ENCODE measurements at regions not wholly inside any gene's neighbourhood (a gene's known extent, or its start where the extent isn't known, plus 50 kb on each side); places are given as distances from the start of the nearest gene placed in this dataset.
"Not testable (repeated sequence)": the region's sequence is repeated elsewhere in the genome, so short reads cannot be mapped to it uniquely, and the experiment has no call there.

DNA sequence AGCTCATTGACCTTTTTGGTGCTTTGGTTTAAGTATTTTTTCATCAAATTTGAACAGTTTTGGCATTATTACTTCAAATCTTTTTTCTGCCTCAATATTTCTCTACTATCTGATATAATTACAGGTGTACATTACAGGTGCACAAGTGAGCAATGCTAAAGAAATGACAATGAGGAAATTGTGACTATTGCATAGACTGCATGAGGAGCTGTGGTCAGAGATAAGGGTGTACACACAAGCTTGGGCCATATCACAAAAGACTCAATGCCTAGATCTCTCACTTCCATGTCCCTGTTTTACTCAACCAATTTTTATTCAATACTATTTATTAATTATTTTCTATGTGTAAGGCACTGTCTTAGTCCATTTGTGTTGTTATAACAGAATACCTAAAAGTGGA, 251.0 kb upstream of the UBASH3B start:
- DNase-seq (ENCODE audit: low read depth in 3 of 3, low spot score in 1 of 3): no peak

DNA sequence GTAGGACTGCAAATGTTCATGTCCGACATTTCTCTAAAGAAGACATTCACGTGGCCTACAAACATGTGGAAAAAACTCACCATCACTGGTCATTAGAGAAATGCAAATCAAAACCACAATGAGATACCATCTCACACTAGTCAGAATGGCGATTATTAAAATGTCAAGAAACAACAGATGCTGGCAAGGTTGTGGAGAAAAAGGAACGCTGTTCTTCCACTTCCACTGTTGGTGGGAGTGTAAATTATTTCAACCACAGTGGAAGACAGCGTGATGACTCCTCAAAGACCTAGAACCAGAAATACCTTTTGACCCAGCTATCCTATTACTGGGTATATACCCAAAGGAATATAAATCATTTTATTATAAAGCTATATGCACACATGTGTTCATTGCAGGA, 253.9 kb upstream of the UBASH3B start:
- DNase-seq (ENCODE audit: low read depth in 3 of 3, low spot score in 1 of 3): not testable (repeated sequence)

DNA sequence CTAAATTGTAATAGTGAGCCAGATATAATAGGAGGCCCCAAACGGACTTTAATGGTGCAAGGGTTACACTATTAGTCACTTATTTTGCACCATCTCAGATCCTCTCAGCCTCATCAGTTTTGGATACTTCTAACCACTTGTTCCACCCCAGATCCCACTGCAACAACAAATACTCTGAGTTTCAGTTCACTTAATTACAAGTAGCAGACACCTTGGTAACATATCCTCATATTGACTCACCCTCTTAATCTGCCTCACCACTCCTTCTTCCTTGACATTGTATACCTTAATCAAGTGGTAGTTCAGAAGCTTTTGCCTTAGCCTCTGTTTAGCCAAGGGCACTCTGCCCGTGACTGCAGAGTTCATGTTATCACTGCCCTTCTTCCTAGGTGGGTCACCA, 256.1 kb upstream of the UBASH3B start:
- no peak for DNase-seq (ENCODE audit: low read depth in 3 of 3, low spot score in 1 of 3)

DNA sequence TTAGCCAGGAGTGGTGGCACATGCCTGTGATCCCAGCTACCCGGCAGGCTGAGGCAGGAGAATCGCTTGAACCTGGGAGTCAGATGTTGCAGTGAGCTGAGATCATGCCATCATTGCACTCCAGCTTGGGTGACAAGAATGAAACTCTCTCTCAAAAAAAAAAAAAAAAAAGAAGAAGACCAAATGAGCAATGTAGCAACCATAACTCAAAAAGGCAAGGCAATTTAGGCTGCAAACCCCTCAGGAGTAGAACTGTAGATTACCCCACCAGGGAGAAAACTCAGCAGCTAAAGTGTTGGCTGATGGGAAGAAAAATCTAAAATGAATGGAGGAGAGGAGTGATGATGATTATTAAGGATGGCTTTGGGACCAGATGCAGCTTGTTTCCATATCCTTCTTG, 256.7 kb upstream of the UBASH3B start:
- no peak for DNase-seq (ENCODE audit: low read depth in 3 of 3, low spot score in 1 of 3)

DNA sequence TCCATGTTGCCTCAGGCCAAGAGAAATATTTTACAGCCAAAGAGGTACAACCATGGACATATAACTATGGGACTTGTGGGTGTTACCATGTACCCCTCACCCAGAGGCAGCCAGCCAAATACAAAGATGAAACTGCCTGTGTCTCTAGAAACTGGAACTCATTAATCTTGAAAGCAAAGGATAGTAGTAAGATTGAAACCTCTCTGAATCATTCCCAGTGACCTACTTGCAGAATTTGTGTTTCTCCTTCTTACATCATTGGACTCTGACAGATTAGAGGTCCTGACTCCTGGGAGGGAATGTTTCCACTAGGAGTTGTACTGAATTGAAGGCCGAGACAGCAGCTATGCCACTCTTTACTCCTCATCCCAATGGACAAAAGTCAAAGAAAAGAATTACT, 257.4 kb upstream of the UBASH3B start:
- no peak for DNase-seq (ENCODE audit: low read depth in 3 of 3, low spot score in 1 of 3)

DNA sequence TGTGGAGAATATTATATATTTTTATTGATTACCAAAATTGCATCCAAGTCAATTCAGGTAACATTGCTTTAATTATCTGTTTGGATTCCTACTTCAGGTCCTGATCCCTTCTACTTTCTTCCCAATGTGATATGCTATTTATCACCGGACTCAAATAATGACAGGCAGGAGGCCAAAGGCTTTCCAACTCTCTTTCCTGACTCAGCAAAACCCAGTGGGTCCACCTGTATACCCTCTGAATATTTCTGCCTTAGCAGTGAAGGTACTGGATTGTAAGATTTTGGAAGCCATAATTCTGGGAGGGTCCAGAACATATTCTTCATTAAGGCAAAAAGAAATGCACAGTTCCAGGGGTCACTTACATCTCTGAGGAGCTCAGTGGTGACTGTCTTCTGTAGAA, 260.2 kb upstream of the UBASH3B start:
- DNase-seq (ENCODE audit: low read depth in 3 of 3, low spot score in 1 of 3): no peak

DNA sequence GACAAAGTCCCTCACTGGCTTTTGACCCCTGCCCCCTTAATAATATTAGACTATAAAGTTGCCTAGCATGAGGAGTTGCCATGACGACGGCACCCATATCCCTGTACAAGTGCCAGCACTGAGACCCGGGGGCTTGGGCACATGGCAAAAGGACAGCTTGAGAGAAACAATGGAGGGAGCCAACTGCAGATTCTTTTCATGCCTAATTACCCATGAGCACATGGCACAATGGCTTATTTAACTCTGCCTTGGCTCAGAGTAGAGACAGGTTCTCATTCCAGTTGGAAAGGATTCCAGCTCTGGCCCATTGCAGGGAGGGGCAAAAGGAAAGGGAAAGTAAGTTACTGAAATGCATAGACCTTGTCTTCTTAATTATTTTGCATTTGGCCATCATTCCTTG, 261.2 kb upstream of the UBASH3B start:
- DNase-seq (ENCODE audit: low read depth in 3 of 3, low spot score in 1 of 3): no peak

DNA sequence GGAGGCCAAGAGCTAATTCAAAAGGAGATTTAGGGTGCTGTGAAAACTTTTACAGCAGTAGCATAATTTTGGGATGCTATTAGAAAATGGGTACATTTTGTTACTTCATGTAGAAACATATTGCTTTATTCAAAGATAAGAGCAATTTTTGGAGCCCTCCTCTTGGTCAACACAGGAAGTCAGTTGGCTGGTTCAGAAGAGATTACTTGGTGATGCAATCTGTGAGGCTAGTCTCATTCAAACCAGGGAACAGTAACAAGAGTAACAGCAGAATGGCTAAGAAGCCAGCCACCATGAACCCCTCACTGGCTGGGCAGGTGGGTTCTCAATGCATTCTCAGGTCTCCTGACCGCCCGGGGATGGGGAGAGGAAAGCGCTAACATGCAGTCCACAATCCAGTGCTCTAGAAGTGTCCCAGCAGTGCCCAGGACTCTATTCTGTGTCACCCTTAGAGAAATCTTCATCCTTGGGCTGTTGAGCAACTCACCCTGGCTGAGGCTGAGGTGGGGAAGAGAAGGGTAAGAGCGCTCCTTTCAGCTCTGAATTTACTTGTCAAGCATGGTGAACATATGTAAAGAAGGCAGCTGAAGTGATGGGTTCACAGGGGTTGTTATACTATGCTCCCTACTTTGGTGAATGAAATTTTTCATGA, 262.2 kb upstream of the UBASH3B start:
- no peak for DNase-seq (ENCODE audit: low read depth in 3 of 3, low spot score in 1 of 3)

DNA sequence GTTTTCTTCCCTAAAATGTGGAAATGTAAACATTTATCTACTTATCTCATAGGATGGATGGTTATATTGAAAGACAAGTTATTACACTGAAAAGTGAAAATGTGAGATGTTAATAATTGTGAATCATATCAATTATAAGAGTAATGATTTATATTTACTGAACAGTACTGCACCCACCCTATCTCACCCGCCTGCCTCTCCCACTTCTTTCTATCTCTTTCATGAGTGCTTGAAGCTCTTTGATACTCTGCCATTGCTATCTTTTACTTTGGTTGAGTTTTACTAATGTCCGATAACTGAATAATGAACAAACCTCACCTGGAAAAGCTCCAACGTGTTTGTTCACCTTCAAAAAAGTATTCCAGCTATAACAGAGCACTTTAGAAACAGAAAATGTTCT, 263.0 kb upstream of the UBASH3B start:
- DNase-seq (ENCODE audit: low read depth in 3 of 3, low spot score in 1 of 3): no peak

DNA sequence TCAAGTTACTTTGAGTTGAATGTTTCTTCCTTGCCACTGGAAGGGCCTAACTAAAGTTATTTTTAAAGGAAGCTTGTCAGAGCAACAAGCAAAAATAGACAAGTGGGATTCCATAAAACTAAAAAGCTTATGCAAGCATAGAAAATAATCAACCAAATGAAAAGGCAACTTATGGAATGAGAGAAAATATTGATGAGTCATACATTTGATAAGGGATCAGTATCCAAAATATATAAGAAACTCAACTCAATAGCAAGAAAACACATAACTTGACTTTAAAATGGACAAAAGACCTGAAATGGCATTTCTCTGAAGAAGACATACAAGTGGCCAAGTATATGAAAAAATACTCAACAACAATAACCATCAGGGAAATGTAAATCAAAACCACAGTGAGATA, 264.5 kb upstream of the UBASH3B start:
- no peak for DNase-seq (ENCODE audit: low read depth in 3 of 3, low spot score in 1 of 3)

DNA sequence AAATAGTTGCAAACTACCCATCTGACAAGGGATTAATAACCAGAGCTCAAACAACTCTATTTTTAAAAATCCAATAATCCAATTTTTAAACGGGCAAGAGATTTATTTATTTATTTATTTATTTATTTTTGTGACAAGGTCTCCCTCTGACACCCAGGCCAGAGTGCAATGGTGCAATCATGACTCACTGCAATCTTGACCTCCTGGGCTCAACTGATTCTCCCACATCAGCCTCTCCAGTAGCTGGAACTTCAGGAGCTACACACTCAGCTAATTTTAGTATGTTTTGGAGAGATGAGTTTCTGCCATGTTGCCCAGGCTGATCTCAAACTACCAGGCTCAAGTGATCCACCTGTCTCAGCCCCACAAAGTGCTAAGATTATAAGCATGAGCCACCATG, 267.2 kb upstream of the BLID start:
- no peak for DNase-seq (ENCODE audit: low read depth in 3 of 3, low spot score in 1 of 3)

DNA sequence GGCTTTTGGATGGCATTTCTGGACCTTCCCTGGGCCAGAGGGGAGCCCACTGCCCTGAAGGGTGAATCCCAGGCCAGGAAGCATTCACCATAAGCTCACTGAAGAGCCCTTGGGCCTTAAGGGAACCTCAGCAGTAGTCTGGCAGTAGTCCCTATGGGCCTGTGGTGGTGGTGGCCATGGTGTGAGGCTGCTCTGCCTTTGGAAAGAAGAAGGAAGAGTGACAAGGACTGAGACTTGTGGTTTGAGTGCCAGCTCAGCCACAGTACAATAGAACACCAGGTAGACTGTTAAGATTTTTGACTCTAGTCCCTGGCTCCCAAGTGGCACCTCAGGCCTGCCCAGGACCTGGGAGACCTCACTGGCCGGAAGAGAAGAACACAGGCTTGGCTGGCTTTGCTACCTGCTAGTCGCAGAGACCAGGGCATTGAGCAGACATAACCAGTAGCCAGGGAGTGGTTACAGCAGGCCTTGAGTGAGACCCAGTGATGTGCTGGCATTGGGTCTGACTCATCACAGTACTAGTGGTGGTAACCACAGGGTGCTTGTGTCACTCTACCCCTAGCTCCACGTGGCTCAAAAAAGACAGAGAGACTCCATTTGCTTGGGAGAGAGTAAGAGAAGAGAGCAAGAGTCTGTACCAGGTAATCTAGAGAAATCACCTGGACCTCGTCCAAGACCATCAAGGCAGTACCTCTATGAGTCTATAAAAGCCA, 259.8 kb upstream of the BLID start:
- no peak for DNase-seq (ENCODE audit: low read depth in 3 of 3, low spot score in 1 of 3)

DNA sequence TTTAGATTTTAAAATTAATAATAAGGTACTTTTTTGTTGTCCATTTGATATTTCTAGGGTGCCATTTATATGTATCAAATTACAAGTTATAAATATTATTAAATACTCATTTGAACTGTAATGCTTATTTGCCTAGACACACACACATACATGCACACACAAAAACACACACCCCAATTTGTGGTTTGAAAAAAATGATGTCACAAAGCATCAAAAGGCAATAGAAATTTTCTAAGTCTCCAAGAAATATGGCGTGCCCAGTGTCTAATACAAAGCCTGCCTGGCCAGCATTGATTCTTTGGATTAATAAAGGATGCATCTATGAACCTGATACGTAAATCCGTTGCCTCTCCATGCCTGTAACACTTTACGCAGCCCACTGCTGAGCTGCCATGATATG, 252.8 kb upstream of the BLID start:
- no peak for DNase-seq (ENCODE audit: low read depth in 3 of 3, low spot score in 1 of 3)

DNA sequence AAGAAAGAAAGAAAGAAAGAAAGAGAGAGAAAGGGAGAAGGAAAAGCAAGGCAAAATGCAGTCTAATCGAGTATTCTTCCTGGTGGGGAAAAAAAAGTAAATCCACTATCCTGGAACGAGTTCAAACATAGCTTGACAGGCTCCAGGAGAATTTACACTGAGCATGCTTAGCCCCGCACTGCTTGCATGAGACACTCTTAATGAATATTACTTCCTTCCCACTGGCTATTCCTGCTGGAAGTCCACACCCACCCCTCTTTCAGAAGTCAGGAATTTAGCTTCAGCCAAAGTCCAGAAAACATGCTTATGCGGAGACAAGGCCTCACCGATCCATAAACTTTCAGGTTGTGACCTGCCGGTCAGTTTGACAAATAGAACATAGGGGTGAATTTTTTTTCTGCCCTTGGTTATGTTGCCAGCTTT, 251.8 kb upstream of the BLID start:
- no peak for DNase-seq (ENCODE audit: low read depth in 3 of 3, low spot score in 1 of 3)

DNA sequence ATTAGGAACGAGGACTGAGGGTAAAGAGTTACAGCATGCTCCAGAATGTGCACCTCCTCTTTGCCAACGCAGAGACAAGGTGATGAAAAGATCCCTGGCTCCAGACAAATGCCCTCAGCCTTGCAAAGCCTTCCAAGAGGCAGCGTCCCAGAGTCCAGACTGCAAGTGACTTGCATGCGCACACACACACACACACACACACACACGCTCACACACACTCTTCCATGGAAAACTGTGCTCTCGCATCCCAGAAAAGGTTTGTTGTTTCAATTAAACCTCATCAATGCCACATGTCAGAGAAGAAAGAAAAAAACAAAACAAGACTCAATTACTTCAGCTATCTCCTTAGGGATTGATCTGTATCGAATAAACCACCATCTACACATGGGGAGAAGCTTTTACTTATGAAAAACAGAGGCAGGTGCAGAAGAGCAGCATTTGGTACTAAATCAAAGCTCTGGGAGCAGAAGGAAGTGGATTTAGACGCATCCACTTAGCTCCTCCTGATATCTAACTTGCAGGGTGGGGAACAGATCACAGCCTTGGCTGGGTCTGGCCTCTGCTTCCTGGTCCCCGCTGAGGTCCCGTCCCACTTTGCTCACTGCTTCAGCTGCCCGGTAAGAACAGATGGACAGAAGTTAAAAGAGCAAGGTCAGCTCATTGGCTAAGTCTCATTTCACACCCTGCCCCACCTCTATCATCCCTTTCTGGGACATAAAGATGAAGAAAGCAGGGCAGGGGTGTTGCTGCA, 249.8 kb upstream of the BLID start:
- DNase-seq (ENCODE audit: low read depth in 3 of 3, low spot score in 1 of 3): no peak

DNA sequence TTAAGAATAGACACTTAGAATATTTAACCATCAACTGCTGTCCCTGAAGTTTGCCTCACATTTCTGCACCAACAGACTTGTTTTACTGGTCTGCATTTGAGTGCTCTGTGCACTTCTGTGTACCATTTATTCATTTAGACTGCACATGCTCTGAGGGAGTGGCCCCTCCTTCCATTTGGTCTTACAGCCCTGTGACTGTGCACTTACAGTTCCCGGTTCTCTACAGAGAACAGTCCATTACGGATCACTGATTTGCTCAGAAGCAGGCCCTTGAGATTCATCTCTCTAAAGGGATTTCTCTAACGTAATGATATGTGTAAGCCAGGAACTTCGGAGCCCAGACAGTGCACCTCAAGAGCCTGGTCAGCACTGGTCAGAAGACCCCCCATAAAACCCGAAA, 247.3 kb upstream of the BLID start:
- DNase-seq (ENCODE audit: low read depth in 3 of 3, low spot score in 1 of 3): no peak

DNA sequence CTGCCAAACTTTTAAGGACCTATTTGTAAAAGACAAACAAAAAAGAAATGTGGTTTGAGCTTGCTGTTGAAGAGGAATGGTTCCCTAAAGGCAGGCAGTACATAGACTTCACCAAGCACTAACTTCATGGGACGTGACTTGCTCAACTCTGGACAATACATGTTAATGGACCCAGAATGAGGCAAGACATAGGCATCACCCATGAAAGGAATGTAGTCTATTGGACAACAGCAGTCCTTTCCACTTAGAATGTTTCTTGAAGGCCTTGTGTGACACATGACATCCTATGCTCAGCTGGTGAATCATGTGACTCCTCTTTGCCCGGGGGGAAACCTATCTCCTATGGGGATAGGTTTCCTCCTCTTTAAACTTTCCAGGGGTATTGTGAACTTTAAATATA, 246.4 kb upstream of the BLID start:
- DNase-seq (ENCODE audit: low read depth in 3 of 3, low spot score in 1 of 3): no peak

DNA sequence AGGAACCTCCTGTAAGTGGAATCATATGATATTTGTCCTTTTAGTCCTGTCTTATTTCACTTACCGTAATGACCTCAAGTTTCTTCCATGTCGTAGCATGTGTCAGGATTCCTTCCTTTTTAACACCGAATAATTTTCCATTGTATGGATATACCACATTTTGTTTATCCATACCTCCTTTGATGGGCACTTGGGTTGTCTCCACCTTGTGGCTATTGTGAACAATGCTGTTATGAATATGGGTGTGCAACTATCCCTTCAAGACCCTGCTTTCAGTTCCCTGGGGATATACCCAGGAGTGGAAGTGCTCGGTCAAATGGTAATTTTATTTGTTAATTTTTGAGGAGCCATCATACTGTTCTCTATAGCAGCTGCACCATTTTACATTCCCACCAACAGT, 244.9 kb upstream of the BLID start:
- no peak for DNase-seq (ENCODE audit: low read depth in 3 of 3, low spot score in 1 of 3)

DNA sequence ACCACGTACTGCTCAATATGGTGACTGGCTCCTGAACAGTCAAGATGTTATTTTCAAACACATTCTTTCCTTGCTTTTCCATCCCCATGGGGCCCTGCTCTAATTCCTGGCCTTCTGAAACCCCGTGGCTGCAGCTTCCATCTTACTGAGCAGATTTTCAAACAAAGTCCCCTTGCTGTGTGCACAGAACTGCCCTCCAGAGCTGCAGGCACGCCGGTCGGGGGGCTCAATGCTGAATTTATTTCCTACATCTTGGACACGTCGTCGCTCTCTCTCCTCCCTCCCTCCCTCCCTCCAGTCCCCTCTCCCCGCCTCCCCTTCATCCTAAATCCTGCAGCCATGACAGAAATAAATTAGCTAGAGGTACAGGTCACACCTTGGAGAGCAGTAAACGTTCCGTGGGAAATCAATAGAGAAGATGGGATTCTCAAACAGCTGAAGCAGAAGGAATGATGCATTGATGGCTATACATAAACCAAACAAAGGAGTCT, 243.1 kb upstream of the BLID start:
- DNase-seq (ENCODE audit: low read depth in 3 of 3, low spot score in 1 of 3): no peak

DNA sequence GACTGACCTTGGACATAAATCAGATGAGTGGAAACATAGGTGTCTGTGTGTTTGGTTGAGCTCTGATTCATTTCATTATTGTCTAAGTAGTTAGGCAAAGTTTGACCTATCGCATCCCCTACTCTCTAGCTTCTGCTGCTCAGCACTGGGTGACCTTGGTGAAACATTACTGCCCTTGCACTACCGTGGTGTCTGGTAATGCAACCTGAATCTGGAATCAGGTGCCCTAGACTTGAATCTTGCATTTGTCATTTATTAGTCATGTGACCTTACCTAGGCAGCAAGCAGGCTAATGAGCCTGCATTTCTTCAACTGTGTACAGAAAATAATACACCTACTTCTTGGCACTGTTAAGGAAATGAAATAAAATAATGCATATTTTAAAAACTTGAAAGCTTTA, 242.3 kb upstream of the BLID start:
- no peak for DNase-seq (ENCODE audit: low read depth in 3 of 3, low spot score in 1 of 3)

DNA sequence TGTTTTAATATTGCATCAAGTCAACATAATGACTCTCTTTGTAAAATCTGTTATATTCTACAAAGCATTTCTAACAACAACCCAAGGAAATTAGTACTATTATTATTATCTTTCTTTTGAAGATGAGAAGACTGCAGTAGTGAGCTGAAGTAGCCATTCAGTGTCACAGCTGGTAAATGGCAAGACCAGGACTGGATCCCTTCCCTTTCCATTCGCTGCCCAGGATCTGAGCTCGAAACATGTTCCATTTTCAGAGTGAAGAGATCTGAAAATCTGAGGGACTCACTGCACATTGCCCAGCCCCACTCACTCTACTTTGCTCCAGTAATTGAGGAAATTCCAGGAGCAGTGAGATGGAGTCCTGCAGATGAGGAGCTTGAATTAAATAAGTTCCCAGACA, 240.0 kb upstream of the BLID start:
- no peak for DNase-seq (ENCODE audit: low read depth in 3 of 3, low spot score in 1 of 3)

DNA sequence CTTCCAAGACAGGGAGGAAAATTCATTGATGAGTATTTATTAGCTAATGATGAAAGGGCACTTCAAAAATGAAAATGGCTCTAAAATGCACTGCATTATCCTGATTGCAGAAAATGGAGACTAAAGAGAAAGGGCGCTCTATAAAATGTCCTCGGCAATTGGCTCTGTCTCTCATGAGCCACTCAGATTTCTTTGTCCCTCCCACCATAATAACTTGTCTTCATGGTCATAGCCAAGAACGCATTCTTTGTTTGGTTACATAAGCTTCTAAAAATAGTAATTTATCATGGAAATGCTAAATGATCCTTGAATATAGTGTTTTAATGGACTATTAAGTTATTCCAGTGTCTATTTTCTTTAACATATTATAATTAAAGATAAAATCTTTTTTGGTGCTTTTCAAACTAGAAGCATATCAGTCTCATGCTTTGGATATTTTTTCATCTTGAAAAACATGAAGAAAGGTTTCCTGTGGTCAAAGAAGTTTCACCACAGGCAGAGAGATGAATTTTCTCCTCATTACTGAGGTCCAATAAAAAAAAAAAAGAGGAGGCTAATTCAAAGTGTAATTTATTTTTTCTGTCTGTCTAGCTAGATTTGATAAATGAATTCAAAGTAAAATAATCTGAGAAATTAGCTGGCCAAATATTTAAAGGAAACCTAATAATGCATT, 238.1 kb upstream of the BLID start:
- no peak for DNase-seq (ENCODE audit: low read depth in 3 of 3, low spot score in 1 of 3)
